ENCODE measurements at regions not wholly inside any gene's neighbourhood (a gene's known extent, or its start where the extent isn't known, plus 50 kb on each side); places are given as distances from the start of the nearest gene placed in this dataset.

- Mint-ChIP-seq H3K27ac (ENCODE audit: unreplicated experiment) (no peak overlapping the region), H3K4me3 (ENCODE audit: unreplicated experiment) (no peak overlapping the region), H3K36me3 (ENCODE audit: insufficient read depth, unreplicated experiment) (no peaks in the 10 kb centered on the region), H3K4me1 (ENCODE audit: low read depth, unreplicated experiment) (no peaks in the 10 kb centered on the region), H3K9me3 (ENCODE audit: unreplicated experiment) (peaks cover 8% of the 10 kb centered on the region), H3K27me3 (ENCODE audit: insufficient read depth, unreplicated experiment) (peaks cover 6% of the 10 kb centered on the region)
- Histone ChIP-seq H3K36me3 (ENCODE audit: control insufficient read depth, insufficient read depth, low read length) (no peaks in the 10 kb centered on the region), H3K9me3 (no peaks in the 10 kb centered on the region), H3K27me3 (replicated peaks; ENCODE audit: control insufficient read depth, insufficient read depth, low read length) (no peaks in the 10 kb centered on the region), H3K4me3 (ENCODE audit: low read depth, low read length) (no peak overlapping the region), H3K4me1 (no peaks in the 10 kb centered on the region)
- ChIA-PET CTCF (no interaction called here), POLR2A (no interaction called here)
- intact Hi-C loops (cut with micrococcal nuclease; ENCODE audit: unreplicated experiment): no loop called here
- no peak for TF ChIP-seq CTCF (IDR thresholded peaks at IDR 0.05; ENCODE audit: insufficient read depth in 1 of 2, low read depth in 1 of 2, low read length in 1 of 2, severe bottlenecking in 1 of 2, unreplicated experiment in 1 of 2)
- BruUV-seq (replicated peaks): no TSS peak
- no peak for DNase-seq
These were observed 689.6 kb downstream of the TAF11L14 start for GRCh38 chr5:18323891-18324290.

GRCh38 chr5:18325431-18325830 lies 691.2 kb downstream of the TAF11L14 start:
- POLR2A ChIA-PET: no interaction called here
- Mint-ChIP-seq H3K27ac (ENCODE audit: unreplicated experiment) (no peak overlapping the region), H3K4me1 (ENCODE audit: low read depth, unreplicated experiment) (no peaks in the 10 kb centered on the region), H3K36me3 (ENCODE audit: insufficient read depth, unreplicated experiment) (no peaks in the 10 kb centered on the region), H3K4me3 (ENCODE audit: unreplicated experiment) (no peak overlapping the region), H3K27me3 (ENCODE audit: insufficient read depth, unreplicated experiment) (peaks cover 3% of the 10 kb centered on the region), H3K9me3 (ENCODE audit: unreplicated experiment) (peaks cover 8% of the 10 kb centered on the region)
- no peak for DNase-seq
- no peak overlapping the region for H3K4me3 ChIP-seq (ENCODE audit: low read depth, low read length)
- no peaks in the 10 kb centered on the region for H3K9me3 ChIP-seq
- no peaks in the 10 kb centered on the region for H3K36me3 ChIP-seq (ENCODE audit: control insufficient read depth, insufficient read depth, low read length)
- no peak for TF ChIP-seq CTCF (IDR thresholded peaks at IDR 0.05; ENCODE audit: insufficient read depth in 1 of 2, low read depth in 1 of 2, low read length in 1 of 2, severe bottlenecking in 1 of 2, unreplicated experiment in 1 of 2)
- H3K4me1 ChIP-seq: no peaks in the 10 kb centered on the region
- no TSS peak for BruUV-seq (replicated peaks)
- H3K27me3 ChIP-seq (replicated peaks; ENCODE audit: control insufficient read depth, insufficient read depth, low read length): no peaks in the 10 kb centered on the region
- intact Hi-C loops (cut with micrococcal nuclease; ENCODE audit: unreplicated experiment): no loop called here
- CTCF ChIA-PET: no interaction called here

GRCh38 chr5:18329328-18329727 lies 695.1 kb downstream of the TAF11L14 start:
- no peak for TF ChIP-seq CTCF (IDR thresholded peaks at IDR 0.05; ENCODE audit: insufficient read depth in 1 of 2, low read depth in 1 of 2, low read length in 1 of 2, severe bottlenecking in 1 of 2, unreplicated experiment in 1 of 2)
- Histone ChIP-seq H3K9me3 (no peaks in the 10 kb centered on the region), H3K27me3 (replicated peaks; ENCODE audit: control insufficient read depth, insufficient read depth, low read length) (no peaks in the 10 kb centered on the region), H3K4me3 (ENCODE audit: low read depth, low read length) (no peak overlapping the region), H3K4me1 (no peaks in the 10 kb centered on the region), H3K36me3 (ENCODE audit: control insufficient read depth, insufficient read depth, low read length) (no peaks in the 10 kb centered on the region)
- Mint-ChIP-seq H3K27ac (ENCODE audit: unreplicated experiment) (no peak overlapping the region), H3K4me1 (ENCODE audit: low read depth, unreplicated experiment) (no peaks in the 10 kb centered on the region), H3K27me3 (ENCODE audit: insufficient read depth, unreplicated experiment) (peaks cover 7% of the 10 kb centered on the region), H3K4me3 (ENCODE audit: unreplicated experiment) (no peak overlapping the region), H3K36me3 (ENCODE audit: insufficient read depth, unreplicated experiment) (no peaks in the 10 kb centered on the region), H3K9me3 (ENCODE audit: unreplicated experiment) (peaks cover 8% of the 10 kb centered on the region)
- no peak for DNase-seq
- BruUV-seq (replicated peaks): no TSS peak
- ChIA-PET CTCF (no interaction called here), POLR2A (no interaction called here)
- intact Hi-C loops (cut with micrococcal nuclease; ENCODE audit: unreplicated experiment): no loop called here
